Stimulated activated CD8-positive, alpha-beta memory T cell treated with anti-CD3 and anti-CD28 coated beads, Interleukin-4, amount 100 ng/mL, for 4 hours (primary cell): ENCODE measurements at regions not wholly inside any gene's neighbourhood (a gene's known extent, or its start where the extent isn't known, plus 50 kb on each side); places are given as distances from the start of the nearest gene placed in this dataset.
A peak's percentile ranks its signal among the peaks of the same experiment; 100 is the strongest.

Source experiments
- DNase-seq, 2 donors: peaks; one replicate each; pipeline ENCODE4 v3.0.0-alpha.2; 2020; ENCODE audit warnings: low read depth in 2 of 2, low spot score in 1 of 2

- DNase-seq = no peak
Measured at GRCh38 chr12:67794161-67794560, 145.6 kb downstream of the DYRK2 start.

- no peak for DNase-seq
Measured at GRCh38 chr12:67795236-67795635, 146.7 kb downstream of the DYRK2 start.

- DNase-seq = no peak
Measured at GRCh38 chr12:67797185-67797741, 148.7 kb downstream of the DYRK2 start.

DNA sequence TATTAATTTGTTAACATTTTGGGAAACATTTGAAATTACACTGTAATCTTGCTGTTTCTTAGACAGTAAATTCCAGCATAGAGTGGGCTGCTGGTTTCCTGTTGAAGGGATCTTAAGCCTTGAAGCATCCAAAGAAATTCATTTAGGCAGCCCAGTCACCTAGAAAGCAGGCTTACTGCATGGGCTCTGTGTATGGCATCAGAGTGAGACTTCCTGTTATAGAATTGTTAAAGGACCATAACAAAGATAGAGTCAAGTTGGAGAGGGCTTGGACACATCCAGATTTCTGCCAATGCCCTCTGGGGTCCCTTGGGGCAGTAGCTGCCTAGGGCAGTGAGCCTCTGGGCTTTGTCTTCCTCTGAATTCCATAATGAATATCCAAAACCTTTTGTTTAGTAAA is 149.2 kb downstream of the DYRK2 start:
- no peak for DNase-seq

DNA sequence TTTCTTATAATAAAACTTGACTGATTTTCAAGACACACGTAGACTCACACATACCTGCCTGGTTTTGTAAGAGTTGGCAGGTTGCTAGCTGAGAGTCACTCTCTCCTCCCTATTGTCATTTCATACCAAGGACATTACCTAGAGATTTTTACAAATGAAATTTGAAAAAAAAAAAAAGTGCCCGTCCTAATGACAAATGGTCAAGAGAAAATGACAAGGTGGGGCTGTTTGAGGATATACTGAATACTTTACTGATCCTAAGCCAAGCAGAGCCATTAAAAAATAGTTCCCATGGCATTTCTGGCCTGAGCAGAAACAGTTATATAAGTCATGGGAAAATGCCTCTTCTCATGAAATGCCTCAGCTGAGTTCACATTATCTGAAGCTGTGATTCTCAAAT is 150.2 kb downstream of the DYRK2 start:
- no peak for DNase-seq

DNA sequence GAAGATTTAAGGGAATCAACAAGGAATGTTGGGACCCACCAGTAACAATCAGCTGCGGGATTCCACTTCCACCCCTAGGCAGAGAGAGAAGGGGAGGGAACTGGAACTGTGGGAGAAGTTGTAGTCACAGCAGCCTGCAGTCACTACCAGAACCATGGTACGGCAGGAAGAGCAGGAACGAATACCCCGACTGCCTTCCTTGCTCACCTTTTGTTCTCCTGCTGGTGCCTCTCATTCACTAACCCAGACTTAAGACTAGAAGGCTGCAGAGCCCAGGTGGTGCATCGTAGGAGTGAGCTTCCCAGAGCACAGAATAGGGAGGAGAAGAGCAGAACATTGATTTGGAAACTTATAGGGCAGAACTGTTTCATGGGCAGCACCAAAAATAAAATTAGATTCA is 154.2 kb downstream of the DYRK2 start:
- DNase-seq = no peak

DNA sequence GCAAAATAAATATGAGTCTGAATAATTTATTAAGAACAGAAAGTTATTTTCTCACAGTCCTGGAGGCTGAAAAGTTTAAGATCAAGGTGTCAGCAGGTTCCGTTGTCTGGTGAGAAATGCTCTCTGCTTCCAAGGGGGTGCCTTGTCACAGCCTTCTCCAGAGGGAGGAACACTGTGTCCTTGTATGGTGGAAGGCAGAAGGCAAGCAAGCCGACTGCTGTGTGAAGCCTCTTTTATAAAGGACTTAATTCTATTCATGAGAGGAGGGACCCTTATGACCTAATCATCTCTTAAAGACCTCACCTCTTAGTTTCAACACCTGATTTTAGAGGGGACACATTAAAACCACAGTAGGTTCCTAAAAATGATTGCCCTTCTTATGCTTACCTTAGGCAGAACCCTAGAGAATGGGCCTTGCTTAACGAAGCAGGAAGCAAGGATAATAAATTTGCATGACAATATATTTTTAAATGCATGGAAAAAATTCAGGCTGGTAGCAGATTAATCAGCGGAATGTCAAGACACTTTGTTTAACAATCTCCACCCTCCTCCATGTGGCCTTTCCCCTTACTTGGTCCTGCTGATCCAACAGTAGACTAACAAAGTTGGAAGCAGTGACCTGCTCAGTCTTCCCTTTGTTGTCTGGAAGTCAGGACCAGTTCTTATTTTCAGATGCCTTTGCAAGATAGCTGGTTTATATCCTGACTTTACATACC is 154.9 kb downstream of the DYRK2 start:
- DNase-seq = no peak

DNA sequence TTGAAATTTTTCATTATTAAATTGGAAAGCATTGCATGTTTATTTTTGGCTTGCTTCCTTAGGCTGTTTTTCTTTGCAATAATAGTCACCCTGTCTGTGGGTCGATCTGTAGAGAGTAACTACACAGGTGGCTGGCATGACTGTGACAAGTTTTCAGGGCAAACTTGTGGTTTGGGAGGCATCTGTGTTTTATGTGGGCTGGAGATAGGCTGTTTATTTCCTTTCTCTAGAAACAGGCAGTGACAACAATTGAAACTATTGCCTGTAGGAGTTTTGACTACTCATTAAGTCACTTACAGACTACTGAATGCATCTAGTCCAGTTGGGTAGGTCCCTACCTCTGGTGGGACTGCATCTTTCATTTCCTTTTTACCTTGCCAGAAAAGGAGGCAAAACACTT is 155.6 kb downstream of the DYRK2 start:
- DNase-seq = peak; percentile 5

GRCh38 chr12:67807814-67808213 is 159.3 kb downstream of the DYRK2 start:
- DNase-seq = no peak

DNA sequence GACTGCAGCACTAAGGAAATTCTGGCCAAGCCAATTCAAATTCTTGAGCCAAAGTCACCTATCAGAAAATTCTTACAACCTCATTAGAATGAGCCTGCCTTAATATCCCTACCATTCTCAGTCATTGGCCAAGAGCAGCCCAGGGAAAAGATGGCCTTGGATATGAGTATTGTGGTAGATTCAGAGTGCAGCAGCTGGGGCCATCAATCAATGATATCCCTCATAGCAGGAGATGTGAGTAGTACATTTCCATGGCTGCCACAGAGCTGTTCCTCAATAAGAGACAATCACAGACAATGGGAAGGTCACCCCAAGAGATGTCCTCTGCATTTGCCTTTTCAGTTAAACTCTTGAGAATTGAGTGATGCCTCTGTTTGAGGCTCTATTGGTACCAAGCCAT is 161.6 kb downstream of the DYRK2 start:
- DNase-seq = no peak

GRCh38 chr12:67811437-67812361 is 163.2 kb downstream of the DYRK2 start:
- no peak for DNase-seq

DNA sequence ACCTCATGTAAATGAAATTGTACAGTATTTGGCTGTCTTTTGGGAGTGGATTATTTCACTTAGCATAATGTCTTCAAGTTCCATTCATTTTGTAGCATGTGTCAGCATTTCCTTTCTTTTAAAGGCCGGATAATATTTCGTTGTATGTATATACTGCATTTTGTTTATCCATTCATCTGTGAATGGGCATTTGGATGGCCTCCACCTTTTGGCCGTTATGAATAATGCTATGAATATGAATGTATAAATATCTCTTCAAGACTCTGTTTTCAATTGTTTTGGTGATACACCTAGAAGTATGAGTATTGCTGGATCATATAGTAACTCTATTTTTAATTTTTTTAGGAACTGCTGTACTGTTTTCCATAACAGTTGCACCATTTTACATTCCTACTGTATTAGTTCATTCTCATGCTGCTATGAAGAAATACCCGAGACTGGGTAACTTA is 164.9 kb downstream of the DYRK2 start:
- no peak for DNase-seq

DNA sequence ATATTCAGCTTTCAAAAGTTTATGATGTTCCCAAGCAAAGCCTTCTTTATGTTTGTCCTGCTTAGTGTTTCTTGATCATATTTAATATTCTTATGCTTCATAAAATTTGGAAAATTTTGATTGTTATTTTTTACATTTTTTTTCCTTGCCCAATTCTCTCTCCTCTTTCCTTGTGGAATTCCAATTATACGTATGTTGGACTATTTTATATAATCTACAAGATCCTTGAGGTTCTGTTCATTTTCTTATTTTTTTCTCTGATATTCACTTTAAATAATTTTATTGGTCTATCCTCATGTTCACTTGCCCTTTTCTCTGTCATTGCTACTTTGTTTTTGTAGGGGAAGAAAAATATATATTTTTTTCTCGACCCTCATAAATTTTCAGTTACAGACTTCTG is 167.7 kb downstream of the DYRK2 start:
- DNase-seq = no peak

GRCh38 chr12:67818459-67818903 is 169.9 kb downstream of the DYRK2 start:
- DNase-seq = no peak

- no peak for DNase-seq
Measured at GRCh38 chr12:67819902-67820301, 169.3 kb upstream of the IFNG-AS1 start.

GRCh38 chr12:67820694-67821093 is 168.6 kb upstream of the IFNG-AS1 start:
- DNase-seq = no peak

- no peak for DNase-seq
Measured at GRCh38 chr12:67822826-67823225, 166.4 kb upstream of the IFNG-AS1 start.

- no peak for DNase-seq
Measured at GRCh38 chr12:67826148-67826547, 163.1 kb upstream of the IFNG-AS1 start.

GRCh38 chr12:67826946-67827720 is 162.1 kb upstream of the IFNG-AS1 start:
- no peak for DNase-seq

DNA sequence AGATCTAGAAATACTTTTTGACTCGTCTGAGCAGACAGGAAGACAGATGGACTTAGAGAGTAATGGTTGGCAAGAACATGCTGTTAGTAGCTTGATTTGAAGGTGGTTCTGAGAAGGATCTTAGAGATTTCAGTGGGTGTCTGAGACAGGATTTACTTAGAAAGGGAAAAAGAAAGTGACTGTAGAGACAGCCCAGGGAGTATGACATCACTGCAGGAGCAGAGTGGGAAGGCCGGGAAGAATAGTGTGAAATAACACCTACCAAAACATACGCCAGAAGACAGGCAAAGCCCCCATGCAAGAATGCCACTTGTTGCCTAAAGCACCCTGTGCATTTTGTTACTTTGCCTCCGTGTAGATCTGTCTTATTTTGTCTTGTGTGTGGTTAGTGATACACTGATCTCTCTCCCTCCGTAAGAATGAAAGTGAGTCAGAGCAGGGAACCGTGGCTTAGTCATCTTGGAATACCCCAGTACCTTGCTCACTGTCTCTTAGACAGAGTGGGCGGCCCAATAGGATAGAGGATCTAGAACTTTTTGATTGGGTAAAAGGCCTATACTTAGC is 161.3 kb upstream of the IFNG-AS1 start:
- DNase-seq = peak in 1 of 2 donors; percentile 7

GRCh38 chr12:67829896-67830295 is 159.4 kb upstream of the IFNG-AS1 start:
- DNase-seq = no peak
